HepG2 (cell line): ENCODE measurements at regions not wholly inside any gene's neighbourhood (a gene's known extent, or its start where the extent isn't known, plus 50 kb on each side); places are given as distances from the start of the nearest gene placed in this dataset.

Experiments
- ATAC-seq: fragments of 200-7000 bp; cut with Tn5 transposase; 3 replicates; pipeline ENCODE4 v1.9.1; 2020; ENCODE audit warnings: mild to moderate bottlenecking, moderate library complexity
- BruUV-seq: library from RNA; stranded (reverse); fragments of 400-500 nt; replicated peaks from 2 replicates; lab custom pipeline; 2021; lab: Mats Ljungman, UMichigan
- CTCF ChIA-PET: fragments of 300-600 bp; formaldehyde crosslinking; extraction: SDS; loops from one replicate; lab custom pipeline; 2021; ENCODE audit warnings: low total read pairs, inconsistent platforms, low intra/inter-chr PET ratio; lab: Yijun Ruan, JAX
- POLR2A ChIA-PET: fragments of 350-600 bp; sonication (Branson Sonifier 250); formaldehyde crosslinking; loops from one replicate; lab custom pipeline; 2020; ENCODE audit warnings: antibody characterized with exemption, inconsistent platforms; lab: Yijun Ruan, JAX
- DNase-seq: peaks from one replicate; pipeline ENCODE4 v3.0.0-alpha.2; 2015; ENCODE audit warnings: low spot score
- FAIRE-seq: peaks from 3 replicates; lab custom pipeline; 2011; peaks lifted over from hg19 to GRCh38; lab: Jason Lieb, UNC
- H2AFZ ChIP-seq: one replicate; pipeline ENCODE4 v1.6.1; 2011; ENCODE audit warnings: low read length, inconsistent platforms
- H3K27ac ChIP-seq: fragments of 300-600 bp; 3 replicates; pipeline ENCODE4 v1.8.0; 2011; ENCODE audit warnings: mixed run types, mild to moderate bottlenecking, mixed read lengths, low read length, inconsistent platforms; ENCODE audit not compliant: insufficient read depth; ENCODE audit errors: extremely low read length
- H3K27me3 ChIP-seq, 2 experiments: fragments of 200-600 bp in 1 of 2; 2 replicates in 1 of 2; 3 replicates in 1 of 2; pipeline versions ENCODE4 v1.6.0 to v1.8.0; 2011; ENCODE audit warnings: low read length in 2 of 2, mild to moderate bottlenecking in 2 of 2, moderate library complexity in 2 of 2, inconsistent platforms in 1 of 2; ENCODE audit not compliant: insufficient read depth in 2 of 2, control insufficient read depth in 1 of 2
- H3K36me3 ChIP-seq, 2 experiments: fragments of 200-600 bp in 1 of 2; replicated peaks in 1 of 2; 2 replicates in 1 of 2; 3 replicates in 1 of 2; pipeline versions ENCODE4 v1.5.1 to v1.8.0; 2011; ENCODE audit warnings: low read length in 2 of 2, inconsistent platforms in 1 of 2; ENCODE audit not compliant: insufficient read depth in 2 of 2, control insufficient read depth in 1 of 2
- H3K4me1 ChIP-seq: 2 replicates; pipeline ENCODE4 v1.5.1; 2012; ENCODE audit warnings: low read length, inconsistent platforms; ENCODE audit not compliant: insufficient read depth
- H3K4me2 ChIP-seq: 2 replicates; pipeline ENCODE4 v1.6.0; 2011; ENCODE audit warnings: low read depth, low read length, inconsistent platforms
- H3K4me3 ChIP-seq, 3 experiments: fragments of 200-600 bp in 1 of 3; sonication (generic), shearing (Covaris generic) in 1 of 3; replicated peaks in 1 of 3; 2 replicates each; pipeline ENCODE4 v1.5.1; 2011 to 2016; ENCODE audit warnings: low read length in 3 of 3, inconsistent platforms in 2 of 3, low read depth in 2 of 3, mild to moderate bottlenecking in 2 of 3, control low read depth in 1 of 3, mixed read lengths in 1 of 3; ENCODE audit not compliant: insufficient read depth in 1 of 3
- H3K79me2 ChIP-seq: one replicate; pipeline ENCODE4 v1.6.1; 2011; ENCODE audit warnings: low read length, inconsistent platforms; ENCODE audit not compliant: insufficient read depth
- H3K9ac ChIP-seq: 2 replicates; pipeline ENCODE4 v1.6.0; 2011; ENCODE audit warnings: mild to moderate bottlenecking, low read depth, low read length, inconsistent platforms; ENCODE audit not compliant: insufficient read depth
- H3K9me3 ChIP-seq: 2 replicates; pipeline ENCODE4 v1.5.1; 2012; ENCODE audit warnings: mild to moderate bottlenecking, low read length
- H4K20me1 ChIP-seq: 2 replicates; pipeline ENCODE4 v1.6.0; 2011; ENCODE audit warnings: inconsistent platforms, mild to moderate bottlenecking, low read length, moderate library complexity; ENCODE audit not compliant: insufficient read depth
- GZF1 ChIP-seq: sonication (generic); formaldehyde crosslinking; IDR thresholded peaks from 2 replicates; pipeline ENCODE4 v1.5.1; 2020; ENCODE audit warnings: mild to moderate bottlenecking, missing genetic modification reagents
- HIVEP1 ChIP-seq: sonication (generic); formaldehyde crosslinking; IDR thresholded peaks from 2 replicates; pipeline ENCODE4 v1.4.0; 2020; ENCODE audit warnings: mild to moderate bottlenecking, missing genetic modification reagents
- IKZF1 ChIP-seq: fragments of 450-650 bp; IDR thresholded peaks from 2 replicates; pipeline ENCODE4 v1.7.1; 2016
- IRF9 ChIP-seq: sonication (generic); formaldehyde crosslinking; IDR thresholded peaks from 2 replicates; pipeline ENCODE4 v1.8.0; 2022; ENCODE audit warnings: missing genetic modification reagents, mild to moderate bottlenecking, borderline replicate concordance
- MAF1 ChIP-seq: sonication (generic); formaldehyde crosslinking; IDR thresholded peaks from 2 replicates; pipeline ENCODE4 v1.5.0; 2020; ENCODE audit warnings: missing genetic modification reagents, borderline replicate concordance
- XRCC5 ChIP-seq: fragments of 200-400 bp; formaldehyde crosslinking; optimal IDR thresholded peaks from 2 replicates; pipeline ENCODE3; 2017; ENCODE audit warnings: mild to moderate bottlenecking, low read length
- ZBTB34 ChIP-seq: sonication (generic); formaldehyde crosslinking; IDR thresholded peaks from 2 replicates; pipeline ENCODE4 v1.8.0; 2022; ENCODE audit warnings: mild to moderate bottlenecking, missing genetic modification reagents
- ZKSCAN5 ChIP-seq: sonication (generic); formaldehyde crosslinking; IDR thresholded peaks from 2 replicates; pipeline ENCODE4 v1.5.1; 2020; ENCODE audit warnings: mild to moderate bottlenecking, missing genetic modification reagents
- WGBS: methylation state at CpG from one replicate; pipeline ENCODE4 v1.1.6; 2017; ENCODE audit warnings: low lambda C conversion rate; 5-methylcytosine and 5-hydroxymethylcytosine counted together
- in situ Hi-C: cut with HindIII; loops from 2 replicates; pipeline ENCODE4 v1.10.0; 2017; ENCODE audit warnings: low pct_unique_long_range_greater_than_20kb; ENCODE audit not compliant: extremely low pct_ligation_motif_present
- intact Hi-C: fragments of 100-400 bp; cut with micrococcal nuclease; formaldehyde crosslinking; loops from one replicate; pipeline ENCODE4 v1.10.0; 2022; ENCODE audit not compliant: unreplicated experiment

- H3K4me2 ChIP-seq: no peak overlapping the region
- no peak overlapping the region for H3K4me3 ChIP-seq
- 40% methylated on average over 12 of the region's 15 CpGs for WGBS
- no peak for FAIRE-seq
- ChIA-PET CTCF (no interaction called here), POLR2A (no interaction called here)
- BruUV-seq: no TSS peak
- H3K27ac ChIP-seq: no peak overlapping the region
- H2AFZ ChIP-seq: no peak overlapping the region
- in situ Hi-C loops: no loop called here
- H3K36me3 ChIP-seq: no peaks in the 10 kb centered on the region
- ATAC-seq: no peak
- no peaks in the 10 kb centered on the region for H3K9me3 ChIP-seq
- no peak for TF ChIP-seq HIVEP1
- no peak for TF ChIP-seq IRF9
- H4K20me1 ChIP-seq: no peaks in the 10 kb centered on the region
- H3K27me3 ChIP-seq: no peaks in the 10 kb centered on the region; a peak in 1 of 5 replicates
- intact Hi-C loops: no loop called here
- H3K79me2 ChIP-seq: no peaks in the 10 kb centered on the region
- no peak for DNase-seq
- H3K9ac ChIP-seq: no peak overlapping the region
- H3K4me1 ChIP-seq: no peaks in the 10 kb centered on the region
These were observed 110.7 kb upstream of the UQCRFS1 start for GRCh38 chr19:29323440-29324290.

- intact Hi-C loops: no loop called here
- no peaks in the 10 kb centered on the region for H3K4me1 ChIP-seq
- FAIRE-seq: no peak
- no peak overlapping the region for H2AFZ ChIP-seq
- H3K4me2 ChIP-seq: no peak overlapping the region
- POLR2A ChIA-PET: no interaction called here
- no peaks in the 10 kb centered on the region for H3K79me2 ChIP-seq
- no peaks in the 10 kb centered on the region; a peak in 1 of 5 replicates for H3K27me3 ChIP-seq
- no peaks in the 10 kb centered on the region; the same call in 1 of the 2 replicates for H3K9me3 ChIP-seq
- no peaks in the 10 kb centered on the region for H4K20me1 ChIP-seq
- TF ChIP-seq ZBTB34 (CRISPR knock-in tag): no peak
- TF ChIP-seq MAF1 (CRISPR knock-in tag): no peak
- no peak for TF ChIP-seq IKZF1
- no peak for TF ChIP-seq XRCC5
- TF ChIP-seq ZKSCAN5 (CRISPR knock-in tag): no peak
- TF ChIP-seq GZF1 (CRISPR knock-in tag): no peak
- TF ChIP-seq, all 625 proteins: peak for 0
- in situ Hi-C loops: no loop called here
- no TSS peak for BruUV-seq
- Histone ChIP-seq H3K27ac (no peak overlapping the region), H3K9ac (no peak overlapping the region), H3K4me3 (no peak overlapping the region), H3K36me3 (no peaks in the 10 kb centered on the region)
- 4% methylated on average over 6 of the region's 8 CpGs for WGBS
- DNase-seq (no peak), ATAC-seq (no peak)
- CTCF ChIA-PET: no interaction called here
These were observed 111.3 kb upstream of the UQCRFS1 start for GRCh38 chr19:29324291-29324680.
